ENCODE measurements at regions not wholly inside any gene's neighbourhood (a gene's known extent, or its start where the extent isn't known, plus 50 kb on each side); places are given as distances from the start of the nearest gene placed in this dataset.
"Not testable (repeated sequence)": the region's sequence is repeated elsewhere in the genome, so short reads cannot be mapped to it uniquely, and the experiment has no call there.

GRCh38 chr4:115671581-115671980, 558.2 kb upstream of the NDST4 start:
- no peak for DNase-seq (ENCODE audit: low spot score)

- no peak for DNase-seq (ENCODE audit: low spot score)
Measured at GRCh38 chr4:115670930-115671329, 557.5 kb upstream of the NDST4 start.

- no peak for DNase-seq (ENCODE audit: low spot score)
Measured at GRCh38 chr4:115668396-115668795, 555.0 kb upstream of the NDST4 start.

GRCh38 chr4:115664285-115664684, 550.9 kb upstream of the NDST4 start:
- no peak for DNase-seq (ENCODE audit: low spot score)

- DNase-seq (ENCODE audit: low spot score): no peak
Measured at GRCh38 chr4:115660465-115660864, 547.0 kb upstream of the NDST4 start.

GRCh38 chr4:115657991-115658650, 544.7 kb upstream of the NDST4 start:
- DNase-seq (ENCODE audit: low spot score): no peak

- no peak for DNase-seq (ENCODE audit: low spot score)
Measured at GRCh38 chr4:115655626-115656025, 542.2 kb upstream of the NDST4 start.

- DNase-seq (ENCODE audit: low spot score): no peak
Measured at GRCh38 chr4:115648786-115649185, 535.4 kb upstream of the NDST4 start.

- no peak for DNase-seq (ENCODE audit: low spot score)
Measured at GRCh38 chr4:115629270-115629669, 515.9 kb upstream of the NDST4 start.

GRCh38 chr4:115609631-115610030, 496.2 kb upstream of the NDST4 start:
- no peak for DNase-seq (ENCODE audit: low spot score)

GRCh38 chr4:115607311-115607710, 493.9 kb upstream of the NDST4 start:
- no peak for DNase-seq (ENCODE audit: low spot score)

- DNase-seq (ENCODE audit: low spot score): no peak
Measured at GRCh38 chr4:115596265-115597001, 483.0 kb upstream of the NDST4 start.

- DNase-seq (ENCODE audit: low spot score): no peak
Measured at GRCh38 chr4:115580901-115581300, 467.5 kb upstream of the NDST4 start.

- DNase-seq (ENCODE audit: low spot score): no peak
Measured at GRCh38 chr4:115575851-115576250, 462.4 kb upstream of the NDST4 start.

GRCh38 chr4:115562506-115562905, 449.1 kb upstream of the NDST4 start:
- no peak for DNase-seq (ENCODE audit: low spot score)

GRCh38 chr4:115548123-115548522, 434.7 kb upstream of the NDST4 start:
- DNase-seq (ENCODE audit: low spot score): no peak

GRCh38 chr4:115537387-115537786, 424.0 kb upstream of the NDST4 start:
- DNase-seq (ENCODE audit: low spot score): no peak

GRCh38 chr4:115529126-115529525, 415.7 kb upstream of the NDST4 start:
- no peak for DNase-seq (ENCODE audit: low spot score)

GRCh38 chr4:115519476-115519875, 406.1 kb upstream of the NDST4 start:
- DNase-seq (ENCODE audit: low spot score): not testable (repeated sequence)

GRCh38 chr4:115515772-115516171, 402.4 kb upstream of the NDST4 start:
- DNase-seq (ENCODE audit: low spot score): no peak

GRCh38 chr4:115515366-115515765, 401.9 kb upstream of the NDST4 start:
- DNase-seq (ENCODE audit: low spot score): no peak

- DNase-seq (ENCODE audit: low spot score): no peak
Measured at GRCh38 chr4:115514675-115515074, 401.3 kb upstream of the NDST4 start.

- DNase-seq (ENCODE audit: low spot score): no peak
Measured at GRCh38 chr4:115505326-115505725, 391.9 kb upstream of the NDST4 start.
